HG03432 (cell line): ENCODE measurements at regions not wholly inside any gene's neighbourhood (a gene's known extent, or its start where the extent isn't known, plus 50 kb on each side); places are given as distances from the start of the nearest gene placed in this dataset.

Experiments used
- ATAC-seq: cut with Tn5 transposase; IDR thresholded peaks from one replicate; pipeline ENCODE4 v1.9.1; 2021; ENCODE audit warnings: mild to moderate bottlenecking, moderate library complexity; ENCODE audit not compliant: unreplicated experiment

DNA sequence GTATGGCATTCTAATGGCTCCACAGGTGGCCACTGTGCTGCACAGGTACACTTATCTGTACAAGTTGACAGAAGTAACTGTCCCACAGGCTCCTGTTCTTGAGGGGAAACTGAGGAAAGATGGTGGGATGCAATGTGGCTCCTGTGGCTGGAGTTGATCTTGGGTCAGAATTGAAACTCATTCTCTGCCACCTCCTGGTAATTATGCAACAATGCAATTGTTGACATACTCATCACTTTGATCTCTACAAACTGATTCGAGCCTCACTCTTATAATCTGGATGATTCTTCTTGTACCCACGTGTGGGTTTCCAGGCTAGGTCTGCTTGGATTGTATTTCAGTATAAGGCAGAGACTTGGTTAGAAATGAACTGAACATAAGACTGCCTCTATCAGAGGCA lies 148.8 kb downstream of the CCNG2 start:
- ATAC-seq, result no peak

DNA sequence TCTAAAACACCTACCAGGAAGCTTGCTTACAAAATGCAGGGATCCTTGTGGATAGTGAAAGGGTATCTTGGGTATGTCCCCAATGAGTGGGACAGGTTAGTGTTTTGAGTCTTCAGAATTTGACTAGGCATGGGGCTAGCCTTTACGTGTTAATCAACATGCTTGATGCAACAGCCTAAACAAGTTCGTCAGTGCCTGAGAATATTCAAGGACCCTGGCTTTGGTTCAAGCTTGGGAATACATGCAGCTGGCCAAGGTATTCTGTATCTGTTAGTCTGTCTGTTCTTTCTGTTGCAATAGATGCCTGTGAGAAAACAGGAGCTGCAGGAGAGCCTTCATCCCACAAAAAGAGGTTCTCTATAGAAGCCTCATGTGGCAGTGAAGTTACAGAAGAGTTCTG lies 149.5 kb downstream of the CCNG2 start:
- no peak for ATAC-seq

DNA sequence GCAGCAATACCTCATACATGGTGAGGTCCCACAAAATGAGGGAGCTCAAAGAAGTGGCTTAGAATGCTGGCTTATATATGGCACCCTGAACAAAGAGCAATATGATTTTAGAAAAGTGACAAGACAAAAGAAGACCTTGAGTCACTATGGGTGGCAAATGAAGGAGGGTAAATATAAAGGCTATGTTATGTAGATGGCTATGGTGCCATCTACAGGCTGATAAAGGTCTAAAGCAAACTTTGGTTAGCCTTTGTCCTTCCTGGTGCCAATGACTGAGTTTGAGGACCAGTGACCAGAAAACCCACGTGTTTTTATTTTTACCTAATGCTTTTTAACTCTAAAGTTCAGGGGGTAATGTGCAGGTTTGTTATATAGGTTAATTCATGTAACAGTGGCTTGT lies 151.8 kb downstream of the CCNG2 start:
- ATAC-seq, result peak; percentile 67

DNA sequence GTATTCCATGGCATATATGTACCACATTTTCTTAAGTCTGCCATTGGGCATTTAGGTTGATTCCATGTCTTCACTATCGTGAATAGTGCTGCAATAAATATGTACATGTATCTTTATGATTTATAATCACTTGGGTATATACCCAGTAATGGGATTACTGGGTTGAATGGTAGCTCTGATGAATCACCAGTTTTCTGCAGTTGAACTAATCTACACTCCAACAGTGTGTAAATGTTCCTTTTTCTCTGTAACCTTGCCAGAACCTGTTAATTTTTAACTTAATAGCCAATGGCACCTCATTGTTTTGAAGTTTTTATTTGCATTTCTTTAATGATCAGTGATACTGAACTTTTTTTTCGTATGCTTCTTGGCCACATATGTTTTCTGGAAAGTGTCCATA lies 152.5 kb downstream of the CCNG2 start:
- ATAC-seq, result no peak

DNA sequence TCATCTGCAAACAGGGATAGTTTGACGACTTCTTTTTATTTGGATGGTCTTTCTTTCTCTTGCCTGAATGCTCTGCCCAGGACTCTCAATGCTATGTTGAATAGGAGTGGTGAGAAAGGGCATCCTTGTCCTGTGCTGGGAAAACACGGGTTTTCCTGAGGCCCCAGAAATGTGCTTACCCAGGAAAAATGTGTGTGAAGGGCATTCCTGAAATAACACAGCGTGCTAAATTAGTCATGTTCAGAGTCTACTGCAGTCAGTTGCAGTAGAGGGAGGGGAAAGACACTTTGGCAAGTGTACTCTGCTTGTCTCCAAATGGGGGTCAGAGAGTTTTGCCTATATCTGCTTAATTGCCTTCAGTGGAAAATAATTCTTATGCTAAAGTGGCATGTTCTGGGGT lies 153.9 kb downstream of the CCNG2 start:
- ATAC-seq, result no peak

DNA sequence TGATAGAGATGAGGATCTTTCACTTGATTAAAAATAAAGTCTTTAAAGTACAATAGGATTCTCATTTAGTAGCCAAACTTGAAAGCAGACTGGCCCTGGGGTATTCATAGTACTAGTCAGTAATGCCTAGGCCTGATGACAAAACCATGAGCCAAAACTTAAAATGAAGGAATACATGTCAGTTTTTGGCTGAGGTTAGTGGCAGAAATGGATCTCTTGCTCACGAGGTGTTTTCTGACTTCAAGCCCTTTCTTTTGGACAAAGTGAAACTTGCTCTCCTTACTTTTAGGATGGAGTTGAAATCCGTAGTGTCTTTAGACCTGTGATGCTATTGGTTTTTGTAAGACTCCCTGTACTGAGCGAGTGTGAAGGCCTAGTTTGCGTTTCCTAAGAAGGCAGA lies 157.7 kb downstream of the CCNG2 start:
- no peak for ATAC-seq

DNA sequence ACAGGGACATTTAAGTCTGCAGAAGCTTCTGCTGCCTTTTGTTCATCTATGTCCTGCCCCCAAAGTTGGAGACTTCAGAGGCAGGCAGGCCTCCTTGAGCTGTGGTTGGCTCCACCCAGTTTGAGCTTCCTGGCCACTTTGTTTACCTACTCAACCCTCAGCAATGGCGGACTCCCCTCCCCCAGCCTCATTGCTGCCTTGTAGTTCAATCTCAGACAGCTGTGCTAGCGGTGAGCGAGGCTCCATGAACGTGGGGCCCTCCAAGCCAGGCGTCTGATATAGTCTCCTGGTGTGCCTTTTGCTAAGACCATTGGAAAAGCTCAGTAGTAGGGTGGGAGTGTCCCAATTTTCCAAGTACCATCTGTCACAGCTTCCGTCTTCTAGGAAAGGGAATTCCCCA lies 170.1 kb downstream of the CCNG2 start:
- no peak for ATAC-seq

DNA sequence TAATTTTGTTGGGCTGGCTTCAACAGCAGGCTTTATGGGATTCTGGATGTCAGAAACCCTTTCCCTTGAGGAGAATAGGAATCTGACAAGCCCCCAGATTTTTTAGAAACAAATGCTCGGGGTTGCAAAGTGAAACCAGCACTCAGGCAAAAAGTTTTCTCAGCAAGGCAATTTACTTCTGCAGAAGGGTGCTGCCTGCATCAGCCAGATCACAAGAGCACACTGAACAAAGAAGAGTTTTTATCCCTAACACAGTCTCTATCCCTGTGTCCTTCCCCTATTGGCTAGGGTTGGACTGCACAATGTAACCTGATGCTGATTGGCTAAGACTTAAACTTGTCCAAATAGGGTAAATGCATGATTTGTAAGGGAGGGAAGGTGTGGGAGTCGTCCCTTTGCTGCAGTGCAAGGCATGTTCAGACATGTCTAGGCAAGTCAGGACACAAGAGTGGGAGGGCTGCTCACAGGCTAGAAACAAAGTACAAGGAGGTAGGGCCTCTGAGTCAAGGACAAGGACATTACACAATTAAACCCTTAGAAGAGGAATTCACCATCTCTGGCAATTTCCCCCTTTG lies 175.8 kb downstream of the CCNG2 start:
- no peak for ATAC-seq

DNA sequence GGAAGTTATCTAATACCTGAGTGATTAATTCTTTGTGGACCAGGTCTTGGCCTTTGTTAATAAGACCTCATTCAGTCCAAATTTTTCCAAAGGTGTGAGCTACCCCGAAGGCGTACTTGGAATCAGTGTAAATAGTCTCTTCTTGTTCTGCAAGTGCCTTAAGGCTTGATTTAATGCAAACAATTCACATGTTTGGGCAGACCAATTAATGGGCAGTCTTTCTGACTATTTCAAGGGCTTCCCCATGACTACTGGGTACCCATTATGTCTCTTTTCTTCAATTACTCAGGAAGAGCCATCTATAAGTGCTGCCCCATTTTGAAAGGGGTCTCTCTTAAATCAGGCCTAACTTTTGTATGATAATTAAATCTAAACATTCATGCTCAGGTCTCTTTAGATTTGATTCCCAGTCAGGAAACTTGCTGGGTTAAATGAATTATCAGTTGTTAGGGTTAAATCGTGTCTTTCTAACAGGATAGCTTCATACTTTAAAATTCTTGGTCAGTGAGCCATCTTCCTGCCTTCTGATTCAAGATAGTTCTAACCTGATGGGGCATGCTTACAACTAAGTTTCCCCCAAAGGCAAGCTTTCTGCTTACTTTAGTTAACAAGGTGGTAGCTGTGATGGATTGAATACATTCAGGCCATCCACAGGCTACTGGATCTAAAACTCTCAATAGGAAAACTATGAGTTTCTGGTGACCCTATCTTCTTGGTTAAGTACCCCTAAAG lies 179.6 kb downstream of the CCNG2 start:
- no peak for ATAC-seq

DNA sequence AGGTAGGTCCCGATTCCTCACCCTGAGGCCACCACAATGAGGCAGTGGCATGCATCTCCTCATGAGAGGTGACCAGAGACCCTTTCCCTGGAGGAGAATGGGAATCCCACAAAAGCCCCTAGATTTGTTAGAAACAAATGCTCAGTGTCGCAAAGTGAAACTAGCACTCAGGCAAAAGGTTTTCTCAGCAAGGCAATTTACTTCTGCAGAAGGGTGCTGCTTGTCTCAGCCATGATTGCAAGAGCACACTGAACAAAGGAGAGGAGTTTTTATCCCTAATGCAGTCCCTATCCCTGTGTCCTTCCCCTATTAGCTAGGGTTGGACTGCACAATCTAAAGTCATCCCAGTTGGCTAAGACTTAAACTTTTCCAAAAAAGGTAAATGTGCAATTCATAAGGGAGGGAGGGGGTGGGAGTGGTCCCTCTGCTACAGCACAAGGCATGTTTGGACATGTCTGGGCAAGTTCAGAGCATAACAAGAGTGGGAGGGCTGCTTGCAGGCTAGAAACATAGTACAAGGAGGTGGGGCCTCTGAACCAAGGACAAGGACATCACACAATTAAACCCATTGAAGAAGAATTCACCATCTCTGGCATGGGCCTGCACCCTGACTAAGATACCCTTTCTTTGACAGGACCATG lies 185.3 kb downstream of the CCNG2 start:
- ATAC-seq, result no peak

DNA sequence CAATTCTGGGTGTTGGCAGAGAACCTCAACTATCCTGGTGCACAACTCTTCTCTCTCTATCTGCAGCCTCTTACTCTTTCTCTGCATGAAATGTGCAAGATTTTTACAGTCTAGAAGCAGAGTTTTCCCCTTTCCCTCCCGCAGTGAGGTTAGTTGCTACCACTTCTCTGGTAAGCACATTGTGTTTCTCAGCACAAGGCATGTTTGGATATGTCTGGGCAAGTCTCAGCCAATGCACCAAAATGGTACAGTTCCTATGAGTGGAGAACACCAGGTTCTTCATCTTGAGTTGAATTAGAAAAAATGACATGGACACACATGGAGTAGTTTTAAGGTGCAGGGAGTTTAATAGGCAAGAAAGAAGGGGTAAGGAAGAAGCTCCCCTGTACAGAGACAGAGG lies 187.0 kb downstream of the CCNG2 start:
- ATAC-seq, result no peak

DNA sequence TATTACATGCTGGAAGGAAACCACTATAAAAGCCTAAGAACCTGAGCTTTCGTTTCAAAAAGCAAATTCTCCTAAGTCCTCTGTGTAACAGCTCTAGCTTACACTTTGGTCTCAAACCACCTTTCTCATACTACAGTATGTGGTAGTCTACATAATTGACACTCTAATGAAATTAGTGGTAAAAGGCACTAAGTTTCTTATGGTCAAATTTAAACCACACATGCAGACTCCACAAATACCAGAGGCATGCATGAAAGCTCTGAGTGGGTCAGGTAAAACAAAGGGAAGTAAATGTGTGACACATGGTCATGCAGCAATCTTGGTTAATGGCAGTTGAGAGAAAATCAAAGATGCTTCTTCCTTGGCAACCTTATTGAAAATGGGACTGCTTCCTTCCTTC lies 187.8 kb downstream of the CCNG2 start:
- ATAC-seq, result no peak

DNA sequence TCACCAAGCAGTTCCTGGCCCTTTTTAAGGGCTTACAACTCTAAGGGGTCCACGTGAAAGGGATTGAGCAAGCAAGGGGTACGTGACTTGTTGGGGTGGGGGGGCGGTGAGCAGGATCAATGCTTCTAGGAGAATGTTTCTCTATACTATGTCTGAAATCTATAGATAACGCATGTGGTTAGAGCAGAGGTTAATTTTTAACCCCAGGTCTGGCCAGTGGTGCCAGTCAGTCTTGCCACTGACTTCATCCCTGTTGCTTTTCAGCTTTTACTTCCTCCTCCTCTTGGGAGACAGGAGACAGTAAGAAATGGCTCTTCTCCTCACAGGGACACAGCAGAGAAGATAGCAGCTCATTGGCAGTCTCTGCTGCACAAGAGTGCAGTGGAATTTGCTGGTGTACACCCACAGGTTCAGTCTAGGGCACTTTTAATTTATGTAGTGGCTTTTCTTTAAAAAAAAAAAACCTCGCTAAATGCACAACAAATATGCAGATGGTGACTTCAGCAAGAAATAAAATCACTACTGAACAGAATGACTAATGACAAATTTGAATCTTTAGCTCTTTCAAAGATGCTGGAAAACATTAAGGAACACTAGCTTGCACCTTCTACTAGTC lies 190.5 kb downstream of the CCNG2 start:
- ATAC-seq, result peak; percentile 70

DNA sequence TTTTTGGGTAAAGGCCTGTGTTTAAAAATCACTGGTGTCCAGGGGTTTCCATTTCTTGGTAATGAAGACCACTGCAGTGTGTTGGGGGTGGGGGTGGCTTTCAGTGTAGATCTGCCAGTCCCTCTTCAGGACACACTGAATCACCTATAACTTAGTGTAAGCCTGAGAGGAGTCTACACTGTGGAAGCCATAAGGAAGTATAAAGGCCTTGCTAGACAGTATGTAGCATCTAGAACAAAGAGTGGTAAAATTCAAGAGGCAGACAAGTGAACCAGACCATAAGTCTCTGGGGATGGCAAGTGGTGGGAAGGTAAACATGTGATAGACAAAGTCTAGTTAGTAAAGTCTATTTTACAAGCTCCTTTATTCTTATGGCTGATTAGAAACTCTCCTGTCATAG lies 191.8 kb downstream of the CCNG2 start:
- no peak for ATAC-seq

DNA sequence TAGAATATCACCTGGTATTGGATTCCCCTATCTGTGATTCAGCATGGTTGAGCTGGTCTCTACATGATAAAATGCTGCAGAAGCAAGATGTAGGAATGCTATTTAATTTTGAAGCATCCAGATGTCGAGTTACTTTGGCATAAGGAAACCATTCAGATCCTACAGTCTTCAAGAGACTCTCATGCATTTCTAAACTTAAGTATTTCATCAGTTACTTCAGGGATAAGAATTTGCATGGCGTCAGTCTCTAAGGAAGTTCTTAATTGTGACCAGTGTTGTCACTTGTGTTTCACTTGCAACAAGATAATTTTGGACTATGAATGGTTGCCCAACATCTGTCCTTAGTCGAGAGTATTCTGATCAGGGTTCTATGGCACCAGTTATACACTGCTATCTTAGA lies 192.4 kb downstream of the CCNG2 start:
- ATAC-seq, result no peak

DNA sequence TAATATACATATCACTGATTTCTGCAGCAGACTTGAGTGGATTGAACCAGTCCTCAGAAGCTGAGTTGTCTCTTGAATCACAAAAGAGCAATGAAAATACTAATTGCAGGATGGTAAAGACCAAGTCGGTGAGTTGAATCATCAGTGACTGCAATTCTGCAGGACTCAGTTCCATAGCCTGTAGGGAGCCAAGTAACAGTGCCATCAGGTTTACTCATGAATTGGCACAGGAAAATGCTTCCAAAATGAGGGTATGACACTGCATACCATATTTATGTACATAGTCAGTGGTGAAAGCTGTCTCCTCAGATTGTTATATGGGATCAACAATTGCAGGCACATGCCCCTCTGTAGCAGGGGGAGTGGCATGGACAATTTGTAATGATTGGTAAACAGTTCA lies 192.8 kb downstream of the CCNG2 start:
- no peak for ATAC-seq

DNA sequence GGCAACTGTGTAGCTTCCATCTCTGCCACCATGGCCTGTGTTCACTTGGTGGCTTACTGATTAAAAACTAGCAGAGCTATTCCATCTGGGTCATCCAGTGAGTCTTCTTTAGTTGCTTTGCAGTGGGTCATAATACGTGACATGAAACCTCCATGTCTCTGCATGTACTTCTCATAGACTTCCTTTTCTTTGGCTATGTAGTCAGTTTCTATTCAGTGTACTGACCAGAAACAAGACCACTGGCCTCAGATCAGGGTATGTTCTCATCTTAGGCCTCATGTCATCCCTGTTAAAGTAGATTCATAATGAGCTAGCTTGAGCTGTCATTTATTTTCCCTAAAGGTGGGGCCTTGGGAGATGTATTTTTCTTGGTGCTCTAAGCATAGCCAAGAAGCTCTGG lies 195.2 kb downstream of the CCNG2 start:
- no peak for ATAC-seq

DNA sequence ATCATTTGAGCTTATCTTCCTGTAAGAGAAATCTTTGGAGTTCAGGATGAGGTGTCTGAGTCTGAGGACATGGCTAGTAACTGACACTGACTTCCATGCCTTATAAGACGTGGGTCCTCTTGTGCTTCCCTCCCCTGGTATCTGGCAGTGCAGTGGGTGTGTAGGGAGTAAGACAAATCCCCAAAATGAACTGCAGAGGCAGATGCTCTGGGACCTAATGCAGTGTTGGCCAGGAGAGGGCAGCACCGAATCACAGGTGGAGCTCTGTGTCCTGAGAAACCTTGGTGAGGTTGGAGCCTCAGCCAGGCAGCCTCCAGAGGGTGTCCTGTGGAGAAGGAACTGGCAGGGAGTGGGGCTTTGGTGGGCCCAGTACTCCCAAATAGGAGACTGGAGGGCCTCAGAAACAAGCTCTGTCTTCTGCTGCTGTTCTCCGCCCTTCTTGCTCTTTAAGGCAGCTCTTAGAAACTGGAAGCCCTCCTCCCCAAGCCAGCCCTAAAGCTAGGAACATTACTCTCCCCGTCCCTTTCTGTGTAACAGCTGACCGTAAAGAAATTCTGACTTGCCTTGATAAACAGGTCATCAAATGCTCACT lies 196.8 kb downstream of the CCNG2 start:
- peak; percentile 51 for ATAC-seq

DNA sequence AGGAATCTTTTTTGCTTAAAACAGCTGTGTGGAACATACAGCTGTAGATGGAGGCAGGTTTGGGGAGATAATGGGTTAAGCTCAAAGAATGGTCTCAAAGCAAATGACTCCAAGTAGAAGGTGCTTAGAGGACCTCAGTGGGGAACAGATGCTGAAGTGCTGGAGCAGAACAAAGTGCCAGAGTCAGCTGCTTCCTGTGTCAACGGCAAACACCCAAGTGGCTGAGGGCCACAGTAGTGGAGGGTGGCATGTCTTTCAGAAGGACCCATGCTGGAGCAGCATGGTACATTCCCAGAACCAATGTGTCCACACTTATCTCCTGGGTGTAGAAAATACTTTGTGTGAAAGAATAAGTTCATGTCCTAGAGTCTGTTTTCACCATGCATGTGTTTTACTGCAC lies 197.5 kb downstream of the CCNG2 start:
- ATAC-seq, result peak; percentile 38

DNA sequence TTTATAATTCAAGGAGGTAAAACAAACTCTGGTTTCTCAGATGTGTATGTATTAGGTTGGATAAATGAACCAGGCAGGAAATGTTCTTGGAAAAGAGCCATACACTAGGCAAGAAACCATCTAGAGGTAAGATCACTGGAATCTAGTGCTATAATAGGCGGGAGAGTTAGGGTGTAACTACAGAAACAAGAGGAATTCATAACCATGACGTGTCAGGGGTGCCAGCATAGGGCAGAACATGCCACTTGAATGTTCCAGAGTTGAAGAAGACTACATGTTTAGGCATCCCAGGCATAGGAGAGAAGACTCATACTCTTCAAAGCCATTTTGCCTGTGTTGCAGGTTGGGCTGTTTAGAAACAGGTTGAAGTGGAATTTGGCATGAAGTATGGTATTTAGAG lies 198.7 kb downstream of the CCNG2 start:
- ATAC-seq, result no peak

DNA sequence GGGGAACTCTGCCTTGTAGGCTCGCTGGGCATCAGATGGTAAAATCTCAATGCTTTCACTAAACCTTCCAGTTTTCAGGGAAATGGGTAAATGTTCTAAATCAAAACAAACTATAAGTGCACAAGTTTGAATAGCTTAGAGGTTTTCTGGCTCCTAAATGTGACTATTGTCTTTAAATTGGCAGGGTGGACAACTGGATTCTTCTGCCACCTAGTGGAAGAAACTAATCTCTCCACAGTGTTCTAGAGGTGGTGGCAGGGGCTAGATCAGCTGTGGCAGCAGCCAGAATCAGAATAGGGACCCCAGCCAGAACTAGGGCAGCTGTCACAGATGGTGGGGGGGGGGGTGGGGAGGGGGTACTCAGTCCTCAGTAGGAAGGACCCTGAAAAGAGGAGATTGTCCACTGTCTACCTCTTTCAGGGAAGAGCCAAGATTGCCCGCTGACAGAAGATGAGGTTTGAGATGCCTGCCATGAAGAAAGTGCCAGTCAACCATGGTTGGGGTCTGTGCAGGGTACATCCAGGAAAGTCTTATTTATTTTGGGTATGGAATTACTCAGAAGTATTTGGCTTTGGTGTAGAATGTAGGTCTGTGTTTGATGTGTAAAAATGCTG lies 201.4 kb downstream of the CCNG2 start:
- ATAC-seq, result peak; percentile 47
